Fibroblast of skin of abdomen (primary cell): ENCODE measurements at regions not wholly inside any gene's neighbourhood (a gene's known extent, or its start where the extent isn't known, plus 50 kb on each side); places are given as distances from the start of the nearest gene placed in this dataset.

ENCODE experiments used
- DNase-seq: peaks from one replicate; pipeline ENCODE4 v3.0.0-alpha.2; 2013

DNA sequence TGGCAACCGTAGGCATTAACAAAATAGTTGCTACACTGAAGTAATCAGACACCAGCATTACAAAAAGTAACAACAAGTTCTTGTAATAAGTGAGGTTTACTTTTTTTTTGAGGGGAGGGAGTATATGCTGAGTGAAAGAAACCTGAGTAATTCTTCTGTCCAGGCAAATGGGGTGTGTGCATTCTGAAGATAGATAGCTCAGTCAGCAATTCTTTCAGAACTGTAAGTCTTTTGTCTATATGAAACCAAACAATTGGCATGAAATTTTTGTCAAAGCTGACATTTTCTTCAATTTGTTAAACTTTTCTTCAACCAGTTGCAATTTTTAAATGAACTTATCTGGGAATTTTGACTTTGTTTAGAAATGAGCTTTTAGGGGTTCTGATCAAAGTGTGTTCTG lies 208.1 kb upstream of the THSD7B start:
- DNase-seq: no peak

DNA sequence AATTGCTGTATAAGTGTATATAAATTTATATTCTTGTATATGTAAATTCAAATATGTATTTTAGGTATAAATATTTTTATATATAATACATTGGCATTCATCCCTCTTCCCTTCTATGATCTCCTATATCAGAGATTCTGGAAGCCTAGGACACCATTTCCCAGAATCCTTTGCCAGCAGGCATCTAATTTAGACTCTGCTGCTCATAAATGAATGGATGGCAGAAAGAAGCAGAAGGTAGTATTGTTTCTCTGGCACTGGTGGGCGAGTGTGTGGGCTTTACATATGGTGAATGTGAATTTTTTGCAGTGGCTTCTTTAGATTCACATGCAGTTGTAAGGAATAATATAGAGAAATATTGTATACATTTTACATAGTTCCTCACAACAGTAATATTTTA lies 215.2 kb upstream of the THSD7B start:
- no peak for DNase-seq

DNA sequence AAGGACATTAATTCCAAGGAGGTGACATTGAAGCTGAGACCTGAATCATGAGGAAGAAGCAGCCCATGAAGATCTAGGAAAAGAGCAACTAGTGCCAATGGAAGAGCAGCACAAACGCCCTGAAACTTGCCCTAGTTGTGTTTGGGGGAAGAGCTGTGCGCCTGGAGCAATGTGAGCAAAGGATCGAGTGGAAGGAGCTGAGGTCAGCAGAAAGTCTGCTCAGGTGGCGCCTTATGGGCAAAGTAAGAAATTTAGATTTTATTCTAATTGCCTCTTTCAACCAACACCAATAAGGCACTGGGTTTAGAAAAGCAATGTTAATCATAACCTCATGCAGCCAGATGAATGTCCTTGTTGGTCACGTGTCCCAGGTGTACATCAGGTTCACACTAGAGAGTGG lies 226.0 kb upstream of the THSD7B start:
- no peak for DNase-seq

DNA sequence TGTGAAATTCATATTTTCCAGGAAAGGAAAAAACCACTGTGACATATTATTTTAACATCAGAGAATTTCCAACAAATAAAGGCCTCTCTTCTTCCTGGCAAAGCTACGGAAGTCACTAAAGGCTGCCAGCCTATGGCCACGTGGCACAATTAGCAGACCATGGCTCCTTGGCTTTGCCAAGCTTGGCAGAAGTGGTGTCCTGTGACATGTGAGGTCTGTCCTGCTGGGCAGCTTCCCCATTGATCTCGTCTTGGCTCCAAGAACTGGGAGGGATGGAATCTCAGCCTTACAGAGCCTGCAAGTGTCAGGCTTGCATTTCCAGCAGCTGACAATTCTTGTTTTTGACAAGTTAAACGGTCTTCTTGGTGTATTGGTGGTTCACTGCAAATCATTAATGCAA lies 226.9 kb upstream of the THSD7B start:
- DNase-seq: no peak

GRCh38 chr2:136534811-136535210 lies 230.5 kb upstream of the THSD7B start:
- DNase-seq: no peak

DNA sequence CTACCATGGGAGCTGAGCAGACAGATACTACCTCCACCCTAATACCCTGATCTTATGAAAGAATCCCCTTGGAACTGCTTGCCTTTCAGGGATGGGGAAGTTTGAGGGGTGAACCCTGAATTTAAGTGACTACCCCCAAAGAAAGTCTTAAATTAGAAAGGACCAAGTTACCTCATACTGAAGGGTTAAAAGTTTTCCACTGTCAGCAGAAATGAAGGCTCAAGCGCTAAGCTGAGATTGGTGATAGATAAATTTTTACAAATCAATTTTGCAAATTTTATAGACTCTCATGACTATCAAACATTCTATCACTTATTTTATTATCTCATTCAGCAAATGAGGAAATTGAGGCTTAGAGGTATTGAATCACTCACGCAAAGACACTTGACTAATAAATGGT lies 233.2 kb upstream of the THSD7B start:
- DNase-seq: no peak

DNA sequence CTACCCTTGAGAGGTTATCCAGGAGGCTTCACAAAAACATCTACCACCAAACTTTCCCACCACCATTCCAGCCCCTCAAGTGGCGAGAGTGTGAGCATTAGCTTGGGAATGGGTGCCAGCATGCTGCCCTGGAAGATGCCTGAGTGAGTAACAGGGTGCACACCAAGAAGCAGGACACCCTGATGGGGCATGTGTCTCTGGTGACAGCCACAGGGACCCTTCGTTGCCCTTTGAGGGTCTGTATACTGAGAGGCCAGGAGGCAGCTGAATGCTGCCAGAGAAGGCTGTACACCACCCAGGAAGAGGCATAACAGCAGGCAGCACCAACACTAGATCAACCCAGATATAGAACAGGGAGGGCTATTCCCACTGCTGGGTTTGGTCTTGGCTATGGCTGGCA lies 233.6 kb upstream of the THSD7B start:
- DNase-seq: no peak

DNA sequence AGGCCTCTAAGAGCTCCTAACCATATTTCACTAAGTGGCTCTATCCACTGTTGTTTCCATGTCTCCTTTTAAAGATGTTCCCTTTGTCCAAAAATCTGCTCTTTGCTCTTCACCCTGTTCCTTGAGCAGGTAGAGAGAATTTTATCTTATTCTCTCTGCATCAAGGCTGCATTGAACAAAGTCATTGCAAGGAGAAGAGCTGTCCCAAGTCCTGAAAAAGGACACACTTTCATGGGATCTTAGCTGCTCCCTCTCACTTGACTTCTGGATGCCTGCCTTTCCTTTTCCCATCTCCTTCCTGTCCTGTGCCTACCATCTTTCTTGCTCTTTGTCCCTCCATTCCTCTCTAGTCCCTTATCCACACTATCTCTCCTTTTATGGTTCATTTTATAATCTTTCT lies 235.2 kb upstream of the THSD7B start:
- no peak for DNase-seq

GRCh38 chr2:136527560-136527959 lies 237.8 kb upstream of the THSD7B start:
- DNase-seq: no peak

DNA sequence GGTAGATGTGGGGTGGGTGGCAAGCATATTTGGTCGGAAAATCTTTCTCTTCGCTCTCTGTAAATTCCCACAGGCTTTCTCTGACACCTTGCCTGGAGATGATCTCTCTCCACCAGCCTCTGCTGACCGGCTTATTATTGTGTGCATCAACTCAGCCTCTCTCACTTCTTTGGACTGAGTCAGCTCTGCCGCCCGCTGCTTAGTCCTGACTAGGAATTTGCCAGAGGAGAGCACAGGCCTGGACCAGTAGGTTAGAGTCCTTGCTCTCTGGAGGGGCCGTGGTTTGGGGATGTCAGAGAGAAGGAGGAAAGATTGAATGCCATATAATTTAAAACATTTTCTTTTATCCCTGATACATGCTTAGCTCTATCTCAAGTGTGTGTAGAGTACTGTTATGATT lies 242.6 kb upstream of the THSD7B start:
- DNase-seq: no peak

DNA sequence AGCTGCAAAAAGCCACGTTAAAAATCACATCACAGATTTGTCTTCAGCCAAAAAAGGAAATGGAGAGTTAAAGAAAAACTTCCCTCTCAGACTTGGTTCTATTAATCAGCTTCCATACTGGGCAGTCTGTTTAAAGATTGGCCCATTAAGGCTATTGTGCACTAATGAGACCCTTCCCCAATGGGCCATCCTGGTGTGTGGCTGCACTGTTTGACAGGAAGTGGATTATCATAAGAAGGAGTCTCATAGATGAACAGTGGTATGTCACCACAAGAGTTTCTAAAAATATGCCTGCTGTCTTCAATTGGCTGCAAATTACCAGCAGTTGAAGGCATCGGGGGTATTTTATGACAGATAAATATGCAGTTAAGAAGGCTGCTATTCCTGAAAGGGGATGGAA lies 247.6 kb upstream of the THSD7B start:
- DNase-seq: no peak

DNA sequence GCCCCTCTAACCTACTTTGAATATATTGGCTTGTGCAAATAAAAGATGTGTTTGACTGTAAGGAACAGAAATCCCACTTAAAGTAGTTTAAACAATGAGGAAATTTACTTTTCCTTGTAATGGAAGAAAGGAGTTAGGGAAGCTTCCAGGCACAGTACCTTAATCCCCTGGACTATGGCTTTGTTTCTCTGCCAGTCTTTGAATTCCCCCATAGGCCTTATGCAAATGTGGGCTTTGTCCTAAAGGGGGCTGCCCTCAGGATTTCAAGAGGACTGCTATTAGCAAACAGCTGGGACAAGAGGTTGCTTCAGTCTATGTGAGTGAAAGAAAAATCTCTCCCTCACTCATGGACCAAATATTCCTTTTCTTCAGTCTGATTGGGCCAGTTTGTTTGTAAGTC lies 255.1 kb upstream of the THSD7B start:
- no peak for DNase-seq

DNA sequence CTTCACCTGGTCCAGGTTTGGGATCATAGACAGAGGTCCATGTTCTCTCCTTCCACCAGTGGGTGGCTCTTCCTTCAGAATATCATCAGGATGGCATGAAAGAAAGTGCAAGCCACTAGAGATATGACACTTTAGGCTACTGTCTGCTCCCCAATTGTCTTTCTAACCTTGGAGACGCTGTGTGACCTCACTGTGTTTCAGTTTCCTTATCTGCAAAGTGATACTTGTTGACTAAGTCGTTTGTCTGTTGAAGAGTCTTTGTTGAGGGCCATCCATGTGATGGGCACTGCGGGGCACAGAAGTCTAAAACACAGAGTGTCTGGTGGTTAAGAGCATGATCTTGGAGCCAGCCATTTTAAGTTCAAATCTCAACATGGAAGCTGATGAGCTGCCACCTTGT lies 259.9 kb upstream of the THSD7B start:
- DNase-seq: no peak

DNA sequence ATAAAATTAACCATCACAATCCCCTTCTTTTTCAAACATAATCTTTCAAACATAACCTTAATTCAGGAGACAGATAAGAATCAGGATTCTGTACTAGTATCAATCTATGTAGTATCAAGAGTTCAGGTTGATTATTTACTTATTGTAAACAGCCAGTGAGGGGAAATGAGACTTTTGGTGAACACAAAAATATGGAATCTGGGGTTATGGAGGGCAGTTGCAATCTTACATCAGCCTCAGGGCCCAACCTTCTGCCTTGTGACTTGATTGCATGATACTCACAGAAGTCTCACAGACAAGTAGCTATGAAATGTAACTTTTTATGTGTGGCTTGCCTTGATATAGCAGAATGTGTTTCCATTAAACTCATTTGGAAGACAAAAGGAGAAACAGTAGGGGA lies 262.7 kb upstream of the THSD7B start:
- no peak for DNase-seq

- DNase-seq: no peak
These were observed 267.6 kb upstream of the THSD7B start for GRCh38 chr2:136497709-136498108.

- no peak for DNase-seq
These were observed 268.4 kb upstream of the THSD7B start for GRCh38 chr2:136496966-136497365.

GRCh38 chr2:136495636-136496035 lies 269.7 kb upstream of the THSD7B start:
- no peak for DNase-seq

- no peak for DNase-seq
These were observed 272.4 kb upstream of the THSD7B start for GRCh38 chr2:136492901-136493300.

- no peak for DNase-seq
These were observed 275.2 kb upstream of the THSD7B start for GRCh38 chr2:136490100-136490499.

GRCh38 chr2:136487421-136487820 lies 277.9 kb upstream of the THSD7B start:
- no peak for DNase-seq

DNA sequence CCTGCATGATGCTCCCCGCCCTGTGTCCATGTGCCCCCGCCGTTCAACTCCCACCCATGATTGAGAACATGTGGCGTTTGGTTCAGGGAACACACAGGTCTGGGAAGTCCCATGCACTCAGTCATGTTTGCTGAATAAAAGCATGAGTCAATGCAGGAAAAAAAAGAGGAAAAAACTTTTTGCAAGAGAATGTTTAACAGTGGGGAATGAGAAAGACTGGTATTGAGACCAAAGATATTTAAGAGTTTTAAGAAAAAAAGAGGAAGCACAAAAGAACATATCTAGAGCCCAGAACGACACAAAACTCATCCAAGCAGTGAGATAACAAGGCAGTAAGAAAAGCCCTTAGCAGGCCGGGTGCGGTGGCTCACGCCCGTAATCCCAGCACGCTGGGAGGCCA lies 279.2 kb upstream of the THSD7B start:
- no peak for DNase-seq

DNA sequence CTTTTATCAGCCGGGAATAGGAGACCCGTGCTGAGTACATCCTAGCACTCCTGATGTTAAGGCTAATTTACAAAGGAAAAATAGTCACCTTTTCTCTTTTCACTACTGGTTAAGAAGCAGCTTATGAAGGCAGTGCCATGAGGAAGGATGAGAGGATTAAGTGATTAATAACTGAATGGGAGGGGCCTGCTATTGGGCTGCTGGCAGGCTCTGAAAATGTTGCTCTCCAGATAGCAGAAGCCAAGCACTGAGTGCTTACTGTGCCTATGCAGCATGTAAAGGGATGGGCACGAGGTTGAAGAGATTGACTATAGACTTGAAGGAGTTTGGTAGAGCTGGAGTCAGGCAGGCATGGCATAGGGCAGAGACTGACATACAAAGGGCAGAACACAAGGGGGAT lies 282.4 kb upstream of the THSD7B start:
- DNase-seq: no peak

- no peak for DNase-seq
These were observed 283.3 kb upstream of the THSD7B start for GRCh38 chr2:136482006-136482405.

- DNase-seq: no peak
These were observed 285.6 kb upstream of the THSD7B start for GRCh38 chr2:136479696-136480095.

- DNase-seq: no peak
These were observed 296.5 kb upstream of the THSD7B start for GRCh38 chr2:136468799-136469369.

- DNase-seq: no peak
These were observed 312.8 kb upstream of the THSD7B start for GRCh38 chr2:136452528-136452927.
